ENCODE measurements at regions not wholly inside any gene's neighbourhood (a gene's known extent, or its start where the extent isn't known, plus 50 kb on each side); places are given as distances from the start of the nearest gene placed in this dataset.
A peak's percentile ranks its signal among the peaks of the same experiment; 100 is the strongest.

DNA sequence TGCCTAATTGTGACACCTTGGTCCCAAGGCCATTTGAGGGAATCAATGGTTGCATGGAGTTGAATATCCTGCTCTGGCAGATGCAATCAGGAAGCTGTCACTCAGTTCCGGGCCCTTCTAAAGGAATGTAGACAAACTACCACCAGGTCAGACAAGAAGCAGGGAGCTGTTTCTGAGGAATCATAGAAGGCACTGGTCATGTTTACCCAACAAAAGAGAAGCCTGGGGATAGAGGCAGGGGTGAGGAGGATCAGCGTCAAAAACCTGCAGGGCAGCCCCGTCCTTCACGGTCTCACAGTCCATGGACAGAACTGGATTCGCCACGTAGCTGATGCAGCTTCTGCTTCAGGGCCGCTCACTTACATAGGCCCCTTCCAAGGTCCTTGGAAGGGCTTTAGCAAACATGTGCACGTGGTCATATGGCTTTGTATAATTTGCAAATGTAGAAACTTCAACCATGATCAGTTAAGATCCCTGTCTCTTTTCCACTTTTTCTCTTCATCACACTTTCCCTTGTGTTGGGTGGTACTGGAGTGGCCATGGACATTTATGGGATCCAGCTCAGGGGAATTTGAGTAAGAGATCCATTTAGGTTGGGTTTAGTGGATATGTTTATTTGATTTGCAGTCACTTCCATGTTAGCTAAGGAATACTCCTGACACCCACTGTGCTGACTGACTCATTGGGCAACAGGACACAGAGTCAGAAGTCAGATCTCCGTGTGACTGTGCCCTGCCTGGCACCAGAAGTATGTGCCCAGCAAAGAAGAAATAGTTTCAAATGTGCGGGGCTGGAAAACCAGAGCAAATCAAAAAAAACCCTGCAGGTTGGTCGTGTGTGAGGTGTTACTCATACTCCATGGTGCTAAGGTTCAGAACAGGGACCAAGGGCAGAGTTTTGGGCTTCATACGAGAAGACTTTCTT, 60.0 kb upstream of the ZFAND3 start:
- no peaks in the 10 kb centered on the region for H3K4me1 Mint-ChIP-seq
- no peaks in the 10 kb centered on the region for H3K36me3 Mint-ChIP-seq (ENCODE audit: low read depth)
- no peak overlapping the region for H3K4me3 Mint-ChIP-seq
- TF ChIP-seq CTCF (conservative IDR thresholded peaks at IDR 0.05), result no peak
- DNase-seq (ENCODE audit: low read depth, low spot score), result no peak
- peaks cover 11% of the 10 kb centered on the region for H3K27me3 Mint-ChIP-seq (ENCODE audit: low read depth)
- H3K9me3 Mint-ChIP-seq, result no peaks in the 10 kb centered on the region
- H3K27ac Mint-ChIP-seq (ENCODE audit: unreplicated experiment), result no peak overlapping the region

DNA sequence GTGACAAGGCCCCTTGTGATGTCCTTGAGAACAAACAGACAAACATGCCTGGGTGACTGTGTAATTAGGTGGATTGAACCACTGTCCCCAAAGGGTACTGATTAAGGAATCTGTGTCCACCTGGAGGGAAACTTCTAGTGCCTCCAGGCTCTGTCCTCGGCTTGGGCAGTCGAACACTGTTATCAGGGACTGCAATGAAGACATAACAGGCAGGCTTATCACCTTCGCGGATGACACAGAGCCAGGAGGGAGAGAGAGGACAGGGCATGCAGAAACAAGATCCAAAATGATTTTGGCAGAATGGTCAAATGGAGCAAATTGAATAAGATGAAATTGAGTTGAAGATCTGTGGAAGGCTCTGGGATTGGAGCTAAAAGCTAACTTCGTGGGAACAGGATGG, 60.9 kb upstream of the ZFAND3 start:
- Mint-ChIP-seq H3K9me3 (no peaks in the 10 kb centered on the region), H3K27ac (ENCODE audit: unreplicated experiment) (no peak overlapping the region), H3K4me3 (no peak overlapping the region), H3K27me3 (ENCODE audit: low read depth) (peaks cover 9% of the 10 kb centered on the region), H3K4me1 (no peaks in the 10 kb centered on the region), H3K36me3 (ENCODE audit: low read depth) (no peaks in the 10 kb centered on the region)
- no peak for TF ChIP-seq CTCF (conservative IDR thresholded peaks at IDR 0.05)
- no peak for DNase-seq (ENCODE audit: low read depth, low spot score)

DNA sequence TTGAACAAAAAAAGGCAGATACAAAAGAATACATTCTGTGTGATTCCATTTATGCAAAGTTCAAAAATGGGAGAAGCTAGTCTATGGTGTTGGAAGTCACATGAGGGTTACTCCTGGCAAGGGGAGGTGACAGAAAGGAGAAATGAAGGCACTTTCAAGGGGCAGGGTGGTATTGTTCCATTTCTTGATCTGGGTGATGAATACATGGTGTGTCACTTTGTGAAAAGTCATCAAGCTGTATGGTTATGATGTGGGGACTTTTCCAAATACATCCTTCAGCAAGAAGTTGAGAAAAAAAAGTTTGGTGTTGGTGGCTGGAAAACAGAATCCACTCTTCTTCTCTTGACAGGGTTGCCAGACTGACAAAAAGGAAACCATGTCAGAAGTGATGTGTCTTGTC, 60.6 kb upstream of the MDGA1 start:
- H3K4me3 Mint-ChIP-seq, result no peak overlapping the region
- no peaks in the 10 kb centered on the region for H3K4me1 Mint-ChIP-seq
- no peak for DNase-seq (ENCODE audit: low read depth, low spot score)
- no peaks in the 10 kb centered on the region for H3K36me3 Mint-ChIP-seq (ENCODE audit: low read depth)
- no peak for TF ChIP-seq CTCF (conservative IDR thresholded peaks at IDR 0.05)
- H3K27ac Mint-ChIP-seq (ENCODE audit: unreplicated experiment), result no peak overlapping the region
- peaks cover 9% of the 10 kb centered on the region for H3K27me3 Mint-ChIP-seq (ENCODE audit: low read depth)
- no peaks in the 10 kb centered on the region for H3K9me3 Mint-ChIP-seq

DNA sequence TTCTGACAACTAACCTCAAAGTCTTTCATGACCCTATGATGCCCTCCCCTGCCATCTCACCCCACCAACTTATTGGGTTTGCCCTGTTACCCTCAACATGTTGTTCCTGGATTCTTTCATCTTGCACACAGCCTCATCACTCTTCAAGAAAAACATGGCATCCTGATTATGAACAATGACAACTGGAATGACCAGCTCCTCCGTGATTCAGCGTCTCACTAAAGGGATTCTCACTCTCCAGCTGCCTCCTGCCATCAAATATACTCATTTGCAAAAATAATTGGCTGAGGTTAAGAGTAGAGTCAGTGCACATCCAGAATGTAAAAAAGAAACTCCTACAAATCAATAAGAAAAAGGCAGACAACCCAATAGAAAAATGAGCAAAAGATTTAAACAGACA, 59.7 kb upstream of the MDGA1 start:
- peaks cover 4% of the 10 kb centered on the region for H3K27me3 Mint-ChIP-seq (ENCODE audit: low read depth)
- H3K4me3 Mint-ChIP-seq, result no peak overlapping the region
- H3K27ac Mint-ChIP-seq (ENCODE audit: unreplicated experiment), result no peak overlapping the region

DNA sequence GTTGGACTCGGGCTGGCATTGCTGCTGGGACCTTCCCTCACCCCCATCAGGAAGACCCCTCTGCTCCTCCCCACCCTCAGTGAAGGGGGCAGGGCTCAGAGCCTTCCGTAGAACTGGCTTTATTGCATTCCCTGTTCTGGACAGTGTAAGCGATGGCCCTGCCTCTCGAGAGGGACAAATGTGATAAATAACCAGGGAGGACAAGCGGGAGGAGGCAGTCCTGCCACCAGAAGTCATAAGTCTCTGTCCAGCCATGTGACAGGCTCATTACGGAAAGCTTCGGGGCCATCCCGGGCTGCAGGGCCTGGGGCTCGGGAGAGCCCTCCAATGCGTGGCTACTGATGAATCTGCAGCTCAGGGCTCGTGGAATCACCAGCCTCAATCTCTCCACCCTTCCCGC, 58.5 kb upstream of the MDGA1 start:
- Mint-ChIP-seq H3K27ac (ENCODE audit: unreplicated experiment) (peak overlapping the region; percentile 24), H3K4me3 (no peak overlapping the region), H3K4me1 (no peaks in the 10 kb centered on the region), H3K9me3 (no peaks in the 10 kb centered on the region), H3K27me3 (ENCODE audit: low read depth) (peaks cover 4% of the 10 kb centered on the region), H3K36me3 (ENCODE audit: low read depth) (no peaks in the 10 kb centered on the region)
- no peak for TF ChIP-seq CTCF (conservative IDR thresholded peaks at IDR 0.05)
- DNase-seq (ENCODE audit: low read depth, low spot score), result no peak

More for the DNA sequence above, 59.7 kb upstream of the MDGA1 start:
- H3K9me3 Mint-ChIP-seq, result no peaks in the 10 kb centered on the region
- TF ChIP-seq CTCF (conservative IDR thresholded peaks at IDR 0.05), result no peak
- no peaks in the 10 kb centered on the region for H3K4me1 Mint-ChIP-seq
- no peak for DNase-seq (ENCODE audit: low read depth, low spot score)
- no peaks in the 10 kb centered on the region for H3K36me3 Mint-ChIP-seq (ENCODE audit: low read depth)

Data from neural crest cell (in vitro differentiated cells).